Tibial nerve (tissue), 3 donors: ENCODE measurements at regions not wholly inside any gene's neighbourhood (a gene's known extent, or its start where the extent isn't known, plus 50 kb on each side); places are given as distances from the start of the nearest gene placed in this dataset.
"Not testable (repeated sequence)": the region's sequence is repeated elsewhere in the genome, so short reads cannot be mapped to it uniquely, and the experiment has no call there.

Experiments used
- CTCF ChIP-seq, 5 experiments: fragments of 200-600 bp in 3 of 5; fragments of 450-650 bp in 2 of 5; sonication (generic) in 3 of 5; IDR thresholded peaks; one replicate each; pipeline ENCODE4 v1.5.1; 2016 to 2019; ENCODE audit warnings: antibody characterized with exemption in 5 of 5, mild to moderate bottlenecking in 3 of 5, moderate library complexity in 2 of 5
- POLR2A ChIP-seq, 2 donors: fragments of 450-650 bp; IDR thresholded peaks; one replicate each; pipeline ENCODE4 v1.6.1; 2017; ENCODE audit warnings: antibody characterized with exemption in 2 of 2, mild to moderate bottlenecking in 2 of 2, moderate library complexity in 2 of 2

GRCh38 chr7:128613366-128613765, 58.7 kb upstream of the GARIN1A start:
- not testable (repeated sequence) for TF ChIP-seq POLR2A, CTCF (IDR thresholded peaks at IDR 0.05)
